ENCODE measurements at regions not wholly inside any gene's neighbourhood (a gene's known extent, or its start where the extent isn't known, plus 50 kb on each side); places are given as distances from the start of the nearest gene placed in this dataset.
A peak's percentile ranks its signal among the peaks of the same experiment; 100 is the strongest.

DNA sequence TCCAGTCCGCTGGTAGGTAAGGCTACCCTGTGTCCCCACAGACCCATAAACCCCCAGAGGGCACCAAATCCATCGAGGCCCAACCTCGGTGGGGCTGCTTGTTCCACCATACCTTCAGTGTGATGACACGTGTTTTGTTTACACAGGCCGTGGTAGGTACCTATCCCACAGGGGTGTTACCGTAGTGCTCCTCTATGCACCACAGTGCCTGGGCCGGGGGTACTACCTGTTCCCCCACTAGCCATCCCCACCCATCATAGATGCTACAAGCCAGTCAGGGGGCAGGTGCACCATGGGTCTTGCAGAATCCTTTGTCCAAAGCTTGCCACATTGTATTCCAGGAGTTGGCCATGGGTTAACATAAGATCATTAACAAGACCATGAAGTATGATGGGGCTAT is 796.2 kb downstream of the EFNA5 start:
- intact Hi-C loops (cut with DNase I) = no loop called here
- Histone ChIP-seq H3K27me3 (no peaks in the 10 kb centered on the region), H3K4me3 (no peak overlapping the region), H3K9me3 (no peaks in the 10 kb centered on the region), H3K36me3 (no peaks in the 10 kb centered on the region), H3K27ac (no peak overlapping the region), H3K4me1 (no peaks in the 10 kb centered on the region)
- DNase-seq = no peak
- no peak for TF ChIP-seq POLR2AphosphoS5 (IDR thresholded peaks at IDR 0.05)
- no peak for TF ChIP-seq POLR2A (IDR thresholded peaks at IDR 0.05)
- no peak for TF ChIP-seq CTCF (IDR thresholded peaks at IDR 0.05)
- no peak for TF ChIP-seq EP300 (IDR thresholded peaks at IDR 0.05)
- 94 to 97% methylated on average over 7 of the region's 7 CpGs for WGBS, 2 donors

- no peak for DNase-seq
- Histone ChIP-seq H3K9me3 (no peaks in the 10 kb centered on the region), H3K27ac (no peak overlapping the region), H3K4me3 (no peak overlapping the region), H3K27me3 (no peaks in the 10 kb centered on the region), H3K4me1 (no peaks in the 10 kb centered on the region), H3K36me3 (no peaks in the 10 kb centered on the region)
- 52 to 72% methylated on average over 12 of the region's 12 CpGs for WGBS, 2 donors
- no peak for TF ChIP-seq EP300 (IDR thresholded peaks at IDR 0.05)
- no peak for TF ChIP-seq POLR2A (IDR thresholded peaks at IDR 0.05)
- TF ChIP-seq POLR2AphosphoS5 (IDR thresholded peaks at IDR 0.05) = peak in 1 of 4 donors; percentile 11
- intact Hi-C loops (cut with DNase I) = no loop called here
Measured at GRCh38 chr5:106873568-106873967, 797.2 kb downstream of the EFNA5 start.

DNA sequence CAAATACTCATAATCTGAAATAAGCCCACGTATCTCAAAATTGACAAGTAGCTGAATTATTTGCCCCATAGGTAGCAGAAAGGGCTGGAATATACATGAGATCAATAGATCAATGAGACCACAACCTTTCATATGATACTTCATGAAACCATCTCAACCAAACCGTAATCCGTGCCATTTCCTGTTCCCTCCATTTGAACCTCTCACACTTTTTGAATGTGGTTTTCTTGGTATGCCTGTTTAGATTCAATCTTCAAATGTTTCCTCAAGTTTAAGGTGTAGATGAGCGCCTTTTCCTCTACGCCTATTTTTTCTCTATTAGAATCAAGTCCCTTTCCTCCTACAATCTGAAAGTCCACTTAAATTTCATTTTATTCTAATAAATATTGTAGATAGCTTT is 805.5 kb downstream of the EFNA5 start:
- 68 to 86% methylated on average over 5 of the region's 5 CpGs for WGBS, 2 donors
- no peak overlapping the region for H3K27ac ChIP-seq
- no peak for DNase-seq
- H3K9me3 ChIP-seq = no peaks in the 10 kb centered on the region
- H3K36me3 ChIP-seq = no peaks in the 10 kb centered on the region
- H3K4me1 ChIP-seq = no peaks in the 10 kb centered on the region
- no peak overlapping the region for H3K4me3 ChIP-seq
- TF ChIP-seq CTCF (IDR thresholded peaks at IDR 0.05) (no peak), POLR2A (IDR thresholded peaks at IDR 0.05) (no peak), POLR2AphosphoS5 (IDR thresholded peaks at IDR 0.05) (no peak), EP300 (IDR thresholded peaks at IDR 0.05) (no peak)
- intact Hi-C loops (cut with DNase I) = no loop called here
- no peaks in the 10 kb centered on the region for H3K27me3 ChIP-seq

DNA sequence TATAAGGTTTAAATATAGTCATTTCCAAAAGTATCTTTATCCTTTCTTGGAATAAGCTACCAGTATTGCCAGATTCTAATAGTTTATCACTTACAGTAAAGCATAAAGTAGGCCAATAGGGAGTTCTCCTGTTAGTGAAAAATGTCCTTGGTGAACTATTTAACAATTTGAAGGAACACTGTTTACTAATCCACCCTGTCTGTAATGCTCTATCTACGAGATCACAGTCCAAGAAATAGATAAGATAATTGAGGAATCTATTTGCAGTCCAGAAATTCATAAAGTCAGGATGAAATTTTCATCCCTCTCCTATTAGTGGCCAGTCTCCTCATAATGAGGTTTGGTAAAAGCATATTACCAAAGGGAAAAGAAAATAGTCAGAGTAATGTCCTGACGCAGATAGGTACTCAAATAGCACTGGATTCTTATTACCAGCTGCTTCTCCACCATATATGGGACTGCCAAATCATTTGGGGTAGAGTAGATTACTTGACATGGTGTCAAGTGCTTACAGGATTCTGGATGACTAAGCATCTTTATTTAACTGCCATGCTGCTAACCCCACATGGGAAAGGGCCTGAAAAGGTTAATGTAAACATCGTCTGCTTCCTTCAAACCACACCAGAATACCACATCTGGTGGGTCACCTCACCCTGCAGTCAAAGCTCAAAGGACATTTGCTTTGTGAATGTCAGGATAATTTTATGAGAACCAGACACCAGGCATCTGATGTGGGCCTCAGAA is 808.1 kb downstream of the EFNA5 start:
- H3K4me3 ChIP-seq = no peak overlapping the region
- no peaks in the 10 kb centered on the region for H3K9me3 ChIP-seq
- intact Hi-C loops (cut with DNase I) = no loop called here
- H3K4me1 ChIP-seq = no peaks in the 10 kb centered on the region
- 33 to 54% methylated on average over 3 of the region's 3 CpGs for WGBS, 2 donors
- DNase-seq = no peak
- no peaks in the 10 kb centered on the region for H3K36me3 ChIP-seq
- no peak overlapping the region for H3K27ac ChIP-seq
- no peak for TF ChIP-seq CTCF (IDR thresholded peaks at IDR 0.05)
- no peak for TF ChIP-seq POLR2A (IDR thresholded peaks at IDR 0.05)
- no peak for TF ChIP-seq EP300 (IDR thresholded peaks at IDR 0.05)
- TF ChIP-seq POLR2AphosphoS5 (IDR thresholded peaks at IDR 0.05) = no peak
- no peaks in the 10 kb centered on the region for H3K27me3 ChIP-seq

- H3K27ac ChIP-seq = no peak overlapping the region
- no peak for DNase-seq
- H3K27me3 ChIP-seq = no peaks in the 10 kb centered on the region
- no peaks in the 10 kb centered on the region for H3K4me1 ChIP-seq
- intact Hi-C loops (cut with DNase I) = no loop called here
- 57 to 85% methylated on average over 3 of the region's 3 CpGs for WGBS, 2 donors
- TF ChIP-seq POLR2AphosphoS5 (IDR thresholded peaks at IDR 0.05) = no peak
- no peak for TF ChIP-seq POLR2A (IDR thresholded peaks at IDR 0.05)
- TF ChIP-seq EP300 (IDR thresholded peaks at IDR 0.05) = no peak
- no peak for TF ChIP-seq CTCF (IDR thresholded peaks at IDR 0.05)
- H3K4me3 ChIP-seq = no peak overlapping the region
- no peaks in the 10 kb centered on the region for H3K9me3 ChIP-seq
- no peaks in the 10 kb centered on the region for H3K36me3 ChIP-seq
Measured at GRCh38 chr5:106860398-106861044, 810.2 kb downstream of the EFNA5 start.

All from sigmoid colon (tissue), 6 donors.